Activated T-cell treated with anti-CD3 and anti-CD28 coated beads, Interleukin-2, amount 50 U/mL, for 48 hours (primary cell): ENCODE measurements at regions not wholly inside any gene's neighbourhood (a gene's known extent, or its start where the extent isn't known, plus 50 kb on each side); places are given as distances from the start of the nearest gene placed in this dataset.

Source experiments
- DNase-seq, 2 experiments: peaks; one replicate each; pipeline ENCODE4 v3.0.0-alpha.2; 2020

- no peak for DNase-seq
Observed at GRCh38 chr15:39465843-39466749, 114.8 kb upstream of the THBS1 start.

GRCh38 chr15:39466750-39467105, 114.2 kb upstream of the THBS1 start:
- no peak for DNase-seq

- DNase-seq, result no peak
Observed at GRCh38 chr15:39468331-39468730, 112.5 kb upstream of the THBS1 start.

DNA sequence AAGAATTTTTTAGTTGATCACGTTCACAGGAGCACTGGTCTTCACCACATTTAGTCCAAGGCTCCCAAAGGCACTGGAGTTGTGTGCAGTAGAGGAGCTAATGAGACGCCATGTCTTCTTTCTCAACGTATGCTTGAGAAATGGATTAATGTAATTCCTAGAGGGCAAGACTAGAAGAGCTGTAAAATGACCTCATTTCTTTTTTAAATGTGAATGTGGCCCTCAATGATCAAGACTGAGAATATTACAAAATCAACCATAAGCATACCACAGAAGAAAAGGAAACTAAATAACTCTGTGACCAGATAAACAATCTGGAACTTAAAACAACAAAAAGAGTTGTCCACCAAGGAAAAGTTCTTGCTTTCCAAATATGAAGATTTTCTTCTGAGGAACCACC, 112.1 kb upstream of the THBS1 start:
- DNase-seq, result no peak

DNA sequence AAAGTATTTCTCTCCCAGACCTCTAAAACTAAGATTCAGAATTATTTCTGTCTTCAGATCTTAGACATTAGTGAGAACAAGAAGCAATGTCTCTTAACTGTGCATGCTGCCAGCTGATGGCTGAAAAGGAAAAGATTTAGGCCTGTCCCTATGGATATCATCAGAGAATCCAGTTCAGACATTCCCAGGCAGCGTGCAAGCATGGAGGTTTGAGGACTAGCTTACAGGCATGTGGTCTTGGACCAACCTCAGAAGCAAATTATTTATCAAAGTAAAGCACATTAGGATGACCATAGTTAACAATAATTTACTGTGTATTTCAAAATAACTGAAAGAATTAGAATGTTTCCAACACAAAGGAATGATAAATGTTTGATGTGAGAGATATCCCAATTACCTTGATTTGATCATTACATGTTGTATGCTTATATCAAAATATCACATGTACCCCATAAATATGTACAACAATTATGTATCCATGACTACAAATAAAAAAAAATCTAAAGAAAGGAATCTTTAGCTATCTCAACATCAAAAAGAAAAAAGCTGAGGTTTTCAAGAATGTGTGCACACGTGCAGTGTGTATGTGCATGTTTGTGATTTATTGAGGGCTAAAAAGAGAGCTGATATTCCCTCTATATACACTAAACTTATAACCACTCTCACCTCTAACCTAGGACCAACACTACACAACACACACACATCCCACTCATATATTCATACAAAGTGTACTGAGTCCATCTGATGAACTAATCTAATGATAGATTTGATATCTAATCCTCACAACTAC, 108.9 kb upstream of the THBS1 start:
- no peak for DNase-seq

DNA sequence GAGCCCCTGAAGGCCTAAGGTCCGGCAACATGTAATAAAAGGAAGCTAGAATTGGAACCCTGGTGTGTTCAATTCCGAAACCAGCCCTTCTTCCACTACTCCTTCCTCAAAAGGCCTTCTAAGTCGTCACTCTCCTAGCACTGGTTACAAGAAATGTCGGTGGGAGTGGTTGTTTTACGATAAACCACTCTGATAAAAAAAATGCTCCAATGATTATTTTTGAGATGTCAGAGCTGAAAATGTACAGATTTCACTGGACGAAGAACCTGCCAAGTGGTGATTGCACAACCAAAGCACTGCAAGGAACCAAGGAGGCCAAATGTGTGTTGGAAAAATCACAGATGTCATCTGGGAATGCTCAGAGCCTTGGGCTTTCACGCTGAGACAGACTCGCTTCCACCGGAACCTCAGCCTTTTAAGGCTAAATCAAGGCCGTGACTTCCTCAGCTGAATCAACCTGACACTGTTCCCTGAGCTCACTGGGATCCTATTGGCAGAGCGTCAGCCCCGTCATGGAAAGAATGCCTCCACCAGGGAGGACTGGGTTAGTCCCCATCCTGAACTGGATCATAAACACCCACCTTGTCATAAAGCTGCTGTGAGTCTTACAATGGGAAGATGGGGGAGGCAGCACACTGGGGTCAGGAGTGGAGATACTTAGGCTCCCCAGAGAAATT, 108.1 kb upstream of the THBS1 start:
- DNase-seq, result no peak

GRCh38 chr15:39473298-39473947, 107.5 kb upstream of the THBS1 start:
- no peak for DNase-seq

DNA sequence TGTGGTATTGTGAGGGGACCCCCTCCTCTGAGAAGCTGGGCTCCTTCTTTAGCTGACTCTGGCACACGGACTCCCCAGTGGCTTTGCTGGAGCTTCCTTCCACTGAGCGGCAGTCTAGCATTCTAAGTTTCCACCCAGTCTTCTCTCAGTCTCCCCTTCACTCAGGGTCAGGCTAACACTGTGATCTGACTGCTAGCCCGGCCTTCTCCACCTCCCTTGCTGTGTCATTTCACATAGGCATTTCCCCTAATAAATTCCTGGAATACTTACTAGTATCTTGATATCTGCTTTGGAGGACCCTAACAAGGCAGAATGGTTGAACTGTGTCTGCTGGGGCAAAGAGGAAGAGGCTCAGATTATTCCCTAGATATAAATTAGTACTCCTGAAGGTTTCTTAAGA, 106.2 kb upstream of the THBS1 start:
- DNase-seq, result no peak

DNA sequence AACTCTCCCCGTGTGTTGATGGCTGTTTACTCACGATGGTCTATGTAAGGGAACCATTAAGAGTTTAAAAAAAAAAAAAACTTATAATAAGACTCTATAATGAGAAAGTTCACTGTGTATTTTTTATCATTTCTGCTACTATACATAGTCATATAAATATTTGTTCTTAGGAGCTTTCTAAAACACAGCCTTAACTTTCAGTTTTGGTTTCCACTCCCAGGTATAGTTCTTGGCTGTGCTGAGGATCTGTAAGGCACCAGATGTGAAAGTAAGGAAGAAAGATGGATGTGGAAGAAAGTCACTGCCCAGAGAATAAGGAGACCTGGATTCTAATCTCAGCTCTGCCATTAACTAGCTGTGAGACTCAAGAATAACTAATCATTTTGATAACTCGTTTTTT, 101.9 kb upstream of the THBS1 start:
- no peak for DNase-seq

- DNase-seq, result no peak
Observed at GRCh38 chr15:39479911-39480310, 101.0 kb upstream of the THBS1 start.

GRCh38 chr15:39482459-39482858, 98.4 kb upstream of the THBS1 start:
- DNase-seq, result no peak

- no peak for DNase-seq
Observed at GRCh38 chr15:39486621-39487457, 94.0 kb upstream of the THBS1 start.

DNA sequence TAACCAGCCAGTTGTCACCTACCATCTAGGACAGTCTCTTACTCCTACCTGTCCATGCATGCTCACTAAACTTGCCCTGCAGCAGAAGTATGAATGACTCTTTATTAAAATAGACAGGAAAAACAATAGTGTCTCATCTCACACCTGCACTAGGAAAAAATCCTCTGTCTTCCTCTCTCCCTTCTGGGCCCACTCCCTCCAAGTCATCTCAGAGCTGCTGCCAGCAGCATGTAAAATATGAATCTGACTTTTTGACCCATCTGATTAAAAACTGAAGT, 93.5 kb upstream of the THBS1 start:
- no peak for DNase-seq

DNA sequence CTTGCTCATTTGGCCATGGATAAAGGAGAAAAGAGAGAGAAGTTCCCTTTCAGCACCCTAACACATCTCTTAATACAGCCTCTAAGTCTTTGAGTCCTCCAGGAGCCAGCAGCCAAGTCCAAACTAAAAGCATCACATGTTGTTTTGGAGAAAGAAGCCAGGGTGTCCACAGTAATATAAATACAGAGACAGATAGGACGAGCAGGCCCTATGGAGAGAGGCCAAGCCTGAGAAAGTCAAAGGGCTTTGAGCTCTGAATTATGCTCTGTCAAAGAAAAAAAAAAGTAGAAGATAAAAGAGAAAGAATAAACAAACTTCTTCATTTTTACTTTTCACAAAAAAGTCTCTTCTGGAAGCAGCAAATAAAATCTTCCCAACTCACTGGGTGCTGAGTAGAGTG, 92.4 kb upstream of the THBS1 start:
- no peak for DNase-seq

DNA sequence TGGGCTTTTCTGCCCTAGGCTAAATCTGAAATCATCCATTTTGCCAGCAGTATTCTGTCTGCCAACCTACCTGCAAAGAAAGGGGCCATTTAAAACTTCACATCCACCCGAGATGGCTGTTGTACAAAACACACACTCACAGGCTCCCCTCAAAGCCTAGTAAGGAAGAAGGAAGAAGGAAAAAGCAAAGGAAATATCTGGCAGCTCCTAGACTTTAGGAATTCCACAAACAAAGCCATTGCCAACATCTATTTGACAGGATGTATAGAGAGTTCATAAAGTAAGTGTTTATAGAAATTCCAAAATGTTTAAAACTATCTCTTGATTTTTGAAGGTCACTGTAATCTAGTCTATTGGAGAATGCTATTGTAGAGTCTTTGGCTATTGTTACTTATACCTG, 91.9 kb upstream of the THBS1 start:
- no peak for DNase-seq

DNA sequence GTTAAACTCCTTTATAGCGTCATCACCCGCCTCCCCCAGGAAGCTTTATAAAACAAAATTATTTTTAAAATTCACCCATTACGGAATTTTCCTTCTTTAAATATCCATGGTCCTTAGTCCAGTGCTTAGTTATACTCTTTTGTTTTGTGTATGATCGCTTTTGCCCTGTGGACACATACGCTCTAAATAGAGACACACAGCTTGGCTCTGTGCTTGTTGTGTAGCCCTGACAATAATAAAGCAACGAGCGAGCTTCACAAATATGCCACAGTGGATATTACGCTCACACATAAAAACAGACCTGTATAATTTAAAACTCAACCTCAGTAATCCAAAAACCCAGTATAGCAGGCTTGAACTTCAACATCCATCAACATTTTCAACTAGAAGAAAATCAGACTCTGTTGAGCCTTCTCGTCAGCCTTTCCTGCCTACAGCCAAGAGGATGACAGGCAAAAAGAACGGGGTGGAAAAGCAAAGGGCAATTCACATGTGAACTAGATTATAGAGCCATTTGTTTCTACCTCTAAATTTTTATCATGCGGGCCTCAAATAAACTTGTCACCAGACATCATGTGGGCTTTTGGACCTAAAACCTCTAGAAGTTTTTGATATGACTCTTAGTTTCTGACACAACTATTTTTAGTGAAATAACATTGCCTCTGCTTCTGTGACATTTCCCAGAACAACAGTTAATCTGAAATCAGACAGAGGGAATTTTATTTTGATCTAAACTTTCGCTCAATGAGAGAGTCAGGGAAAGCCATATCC, 89.6 kb upstream of the THBS1 start:
- DNase-seq, result no peak

DNA sequence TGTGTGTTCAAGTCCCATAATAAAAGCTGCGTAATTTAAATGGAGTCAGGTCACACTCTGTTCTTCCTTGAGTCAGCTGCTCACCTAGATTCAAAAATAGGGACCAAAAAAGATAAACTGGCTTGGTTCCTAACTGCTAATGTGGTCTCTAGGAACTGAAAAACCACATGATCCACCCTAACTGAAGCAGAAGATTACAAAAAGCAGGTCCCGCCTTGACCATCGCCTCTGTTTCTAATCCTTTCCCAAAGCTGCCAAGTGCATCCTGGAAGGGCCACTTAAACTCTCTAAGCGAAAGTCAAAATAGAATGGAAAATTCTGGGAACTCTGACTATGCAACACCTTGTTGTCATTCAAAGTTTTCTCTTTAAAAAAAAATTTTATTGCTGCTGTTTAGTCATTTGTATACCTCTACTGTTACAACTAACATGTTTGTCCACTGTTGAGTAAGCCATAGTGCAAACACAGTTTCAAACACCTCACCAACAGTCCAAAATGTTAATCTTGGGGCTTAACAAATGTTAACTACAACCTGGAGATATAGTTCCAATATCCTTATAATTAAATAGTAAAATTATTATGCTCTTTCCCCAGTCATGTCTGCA, 88.9 kb upstream of the THBS1 start:
- DNase-seq, result no peak

DNA sequence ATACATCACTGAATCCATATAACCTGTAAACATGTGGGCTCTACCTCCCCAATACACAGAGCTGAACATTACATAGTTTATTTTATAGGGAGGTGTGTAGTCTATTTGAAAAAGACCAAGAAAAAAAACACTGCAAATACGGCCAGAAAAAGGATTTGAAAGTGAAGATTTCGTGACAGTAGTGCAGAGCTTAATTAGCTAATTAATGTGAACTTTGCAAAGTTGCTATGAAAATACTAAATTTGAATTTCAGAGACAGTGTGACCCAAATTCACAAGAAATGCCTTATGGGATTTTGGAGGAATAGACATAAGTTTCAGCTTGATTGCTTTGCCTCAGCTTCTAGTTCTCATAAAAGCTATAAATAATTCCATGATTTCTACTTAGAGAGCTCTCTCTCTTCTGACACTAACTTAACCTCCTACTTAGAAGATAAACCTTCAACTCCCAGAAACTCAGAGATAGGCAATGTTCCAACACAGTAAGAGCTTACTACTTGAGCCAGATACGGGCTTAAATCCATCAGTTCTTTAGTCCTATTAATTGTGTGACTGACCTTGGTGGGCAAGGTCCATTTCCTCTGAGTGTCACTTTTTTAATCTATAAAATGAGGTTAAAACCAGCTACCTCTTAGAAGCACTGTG, 87.3 kb upstream of the THBS1 start:
- DNase-seq, result no peak

DNA sequence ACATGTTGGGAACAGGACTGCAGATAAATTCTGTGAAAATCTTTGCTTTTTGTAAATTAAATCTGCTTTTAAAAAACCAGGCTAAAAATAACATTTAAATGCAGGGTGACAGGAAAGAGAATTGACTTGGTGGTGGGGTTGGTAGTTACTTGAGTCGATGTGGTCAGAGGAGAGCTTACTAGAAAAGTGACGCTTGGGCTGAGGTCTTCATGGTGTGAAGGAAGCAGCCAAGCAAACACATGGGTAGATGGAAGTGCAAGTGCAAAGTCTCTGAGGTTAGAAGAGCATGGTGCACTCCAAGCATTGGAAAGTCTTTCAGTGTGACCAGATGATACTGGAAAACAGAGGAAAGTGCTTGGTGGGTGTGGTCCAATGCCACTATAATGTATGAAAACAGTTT, 86.4 kb upstream of the THBS1 start:
- DNase-seq, result no peak
